Mucosa of gallbladder (tissue), 1 donor: ENCODE measurements at regions not wholly inside any gene's neighbourhood (a gene's known extent, or its start where the extent isn't known, plus 50 kb on each side); places are given as distances from the start of the nearest gene placed in this dataset.

Experiments used
- DNase-seq: peaks from one replicate; pipeline ENCODE4 v3.0.0-alpha.2; 2020; ENCODE audit warnings: low spot score
- donor health status: DM: no; HTN: no; CAD: no.

DNA sequence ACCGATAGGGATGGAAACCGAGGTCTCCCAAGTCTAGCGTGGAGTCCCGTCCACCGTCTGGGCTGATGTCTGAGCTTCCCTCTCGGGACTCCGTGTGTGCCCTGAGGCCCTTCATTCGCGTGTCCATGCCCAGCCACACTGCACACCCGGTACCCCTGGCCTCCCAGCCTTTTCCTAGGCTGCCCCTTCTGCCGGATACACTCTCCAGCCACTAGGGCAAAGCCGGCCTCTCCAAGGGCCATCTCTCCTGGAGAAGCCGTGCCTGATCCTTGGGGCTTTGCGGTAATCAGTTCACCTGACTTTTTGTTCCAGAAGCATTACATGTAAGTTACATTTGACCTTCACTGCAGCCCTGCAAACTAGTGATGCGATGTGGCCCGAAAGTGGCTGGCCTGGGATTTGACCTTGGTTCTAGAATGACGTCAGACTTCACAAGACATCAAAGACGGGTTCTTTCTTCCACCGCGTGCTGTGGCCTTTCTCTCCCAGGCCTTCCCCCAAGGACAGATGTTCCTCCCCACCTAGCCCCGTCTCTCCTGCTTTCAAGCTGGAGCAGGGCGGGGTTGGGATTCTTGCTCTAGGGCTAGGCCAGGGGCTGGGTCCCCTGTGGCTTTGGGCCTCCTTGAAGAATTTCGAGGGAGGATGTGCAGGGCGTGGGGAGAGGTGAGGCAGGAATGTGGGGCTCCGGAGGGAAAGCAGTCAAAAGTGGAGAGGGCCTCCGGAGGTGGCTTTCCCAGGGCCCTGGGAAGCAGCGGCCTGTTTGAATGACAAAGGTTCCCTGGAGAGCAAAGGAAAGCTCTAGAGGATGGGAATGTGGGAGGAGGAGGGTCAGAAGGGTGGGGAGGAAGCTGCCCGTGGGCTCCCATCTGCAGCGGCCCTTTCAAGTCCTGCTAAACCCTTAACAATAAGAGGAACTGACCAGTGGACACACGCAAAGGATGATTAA, 49.7 kb upstream of the SLC2A1 start:
- DNase-seq = no peak
